ENCODE measurements at regions not wholly inside any gene's neighbourhood (a gene's known extent, or its start where the extent isn't known, plus 50 kb on each side); places are given as distances from the start of the nearest gene placed in this dataset.

GRCh38 chr13:110012102-110012739, 225.8 kb upstream of the IRS2 start:
- TF ChIP-seq, protein P1, sequence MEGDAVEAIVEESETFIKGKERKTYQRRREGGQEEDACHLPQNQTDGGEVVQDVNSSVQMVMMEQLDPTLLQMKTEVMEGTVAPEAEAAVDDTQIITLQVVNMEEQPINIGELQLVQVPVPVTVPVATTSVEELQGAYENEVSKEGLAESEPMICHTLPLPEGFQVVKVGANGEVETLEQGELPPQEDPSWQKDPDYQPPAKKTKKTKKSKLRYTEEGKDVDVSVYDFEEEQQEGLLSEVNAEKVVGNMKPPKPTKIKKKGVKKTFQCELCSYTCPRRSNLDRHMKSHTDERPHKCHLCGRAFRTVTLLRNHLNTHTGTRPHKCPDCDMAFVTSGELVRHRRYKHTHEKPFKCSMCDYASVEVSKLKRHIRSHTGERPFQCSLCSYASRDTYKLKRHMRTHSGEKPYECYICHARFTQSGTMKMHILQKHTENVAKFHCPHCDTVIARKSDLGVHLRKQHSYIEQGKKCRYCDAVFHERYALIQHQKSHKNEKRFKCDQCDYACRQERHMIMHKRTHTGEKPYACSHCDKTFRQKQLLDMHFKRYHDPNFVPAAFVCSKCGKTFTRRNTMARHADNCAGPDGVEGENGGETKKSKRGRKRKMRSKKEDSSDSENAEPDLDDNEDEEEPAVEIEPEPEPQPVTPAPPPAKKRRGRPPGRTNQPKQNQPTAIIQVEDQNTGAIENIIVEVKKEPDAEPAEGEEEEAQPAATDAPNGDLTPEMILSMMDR (IDR thresholded peaks at IDR 0.05), result no peak
- no peak for TF ChIP-seq POLR2A (IDR thresholded peaks at IDR 0.05)
